ENCODE measurements at regions not wholly inside any gene's neighbourhood (a gene's known extent, or its start where the extent isn't known, plus 50 kb on each side); places are given as distances from the start of the nearest gene placed in this dataset.

DNA sequence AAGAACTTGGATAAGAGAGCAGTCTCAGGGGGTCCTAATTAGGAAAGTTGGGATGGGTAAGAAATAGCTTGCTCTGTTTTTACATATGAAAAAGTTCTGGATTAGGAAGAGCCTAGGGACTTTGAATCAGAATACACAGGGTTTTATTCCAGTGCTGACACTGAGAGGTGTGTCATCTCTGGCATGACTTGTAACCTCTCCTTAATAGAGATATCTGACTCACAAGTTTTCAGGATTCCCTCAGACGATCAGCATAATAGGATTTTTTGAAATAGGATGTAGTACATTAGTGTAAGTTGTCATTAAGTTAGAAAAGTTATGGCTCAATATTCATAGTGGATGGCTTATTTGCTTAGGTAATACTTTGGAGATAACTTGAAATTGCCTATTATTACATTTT lies 555.2 kb upstream of the MIR17HG start:
- no peak for TF ChIP-seq POLR2AphosphoS5 (IDR thresholded peaks at IDR 0.05; ENCODE audit: low read depth)
- TF ChIP-seq ZNF114 (CRISPR knock-in tag; IDR thresholded peaks at IDR 0.05) = no peak
- TF ChIP-seq STAT1 (IDR thresholded peaks at IDR 0.05; ENCODE audit: unreplicated experiment) = no peak
- TF ChIP-seq CREB1 (CRISPR knock-in tag; IDR thresholded peaks at IDR 0.05; ENCODE audit: low read depth) = no peak
- no peak for TF ChIP-seq NANOG (IDR thresholded peaks at IDR 0.05; ENCODE audit: borderline replicate concordance)
- TF ChIP-seq EZH2phosphoT487 (IDR thresholded peaks at IDR 0.05; ENCODE audit: unreplicated experiment) = no peak
- TF ChIP-seq, protein P1, sequence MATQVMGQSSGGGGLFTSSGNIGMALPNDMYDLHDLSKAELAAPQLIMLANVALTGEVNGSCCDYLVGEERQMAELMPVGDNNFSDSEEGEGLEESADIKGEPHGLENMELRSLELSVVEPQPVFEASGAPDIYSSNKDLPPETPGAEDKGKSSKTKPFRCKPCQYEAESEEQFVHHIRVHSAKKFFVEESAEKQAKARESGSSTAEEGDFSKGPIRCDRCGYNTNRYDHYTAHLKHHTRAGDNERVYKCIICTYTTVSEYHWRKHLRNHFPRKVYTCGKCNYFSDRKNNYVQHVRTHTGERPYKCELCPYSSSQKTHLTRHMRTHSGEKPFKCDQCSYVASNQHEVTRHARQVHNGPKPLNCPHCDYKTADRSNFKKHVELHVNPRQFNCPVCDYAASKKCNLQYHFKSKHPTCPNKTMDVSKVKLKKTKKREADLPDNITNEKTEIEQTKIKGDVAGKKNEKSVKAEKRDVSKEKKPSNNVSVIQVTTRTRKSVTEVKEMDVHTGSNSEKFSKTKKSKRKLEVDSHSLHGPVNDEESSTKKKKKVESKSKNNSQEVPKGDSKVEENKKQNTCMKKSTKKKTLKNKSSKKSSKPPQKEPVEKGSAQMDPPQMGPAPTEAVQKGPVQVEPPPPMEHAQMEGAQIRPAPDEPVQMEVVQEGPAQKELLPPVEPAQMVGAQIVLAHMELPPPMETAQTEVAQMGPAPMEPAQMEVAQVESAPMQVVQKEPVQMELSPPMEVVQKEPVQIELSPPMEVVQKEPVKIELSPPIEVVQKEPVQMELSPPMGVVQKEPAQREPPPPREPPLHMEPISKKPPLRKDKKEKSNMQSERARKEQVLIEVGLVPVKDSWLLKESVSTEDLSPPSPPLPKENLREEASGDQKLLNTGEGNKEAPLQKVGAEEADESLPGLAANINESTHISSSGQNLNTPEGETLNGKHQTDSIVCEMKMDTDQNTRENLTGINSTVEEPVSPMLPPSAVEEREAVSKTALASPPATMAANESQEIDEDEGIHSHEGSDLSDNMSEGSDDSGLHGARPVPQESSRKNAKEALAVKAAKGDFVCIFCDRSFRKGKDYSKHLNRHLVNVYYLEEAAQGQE (IDR thresholded peaks at IDR 0.05; ENCODE audit: unreplicated experiment) = no peak
- TF ChIP-seq, protein P2, sequence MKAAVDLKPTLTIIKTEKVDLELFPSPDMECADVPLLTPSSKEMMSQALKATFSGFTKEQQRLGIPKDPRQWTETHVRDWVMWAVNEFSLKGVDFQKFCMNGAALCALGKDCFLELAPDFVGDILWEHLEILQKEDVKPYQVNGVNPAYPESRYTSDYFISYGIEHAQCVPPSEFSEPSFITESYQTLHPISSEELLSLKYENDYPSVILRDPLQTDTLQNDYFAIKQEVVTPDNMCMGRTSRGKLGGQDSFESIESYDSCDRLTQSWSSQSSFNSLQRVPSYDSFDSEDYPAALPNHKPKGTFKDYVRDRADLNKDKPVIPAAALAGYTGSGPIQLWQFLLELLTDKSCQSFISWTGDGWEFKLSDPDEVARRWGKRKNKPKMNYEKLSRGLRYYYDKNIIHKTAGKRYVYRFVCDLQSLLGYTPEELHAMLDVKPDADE (IDR thresholded peaks at IDR 0.05) = no peak
- DNase-seq (ENCODE audit: low spot score) = no peak
- Mint-ChIP-seq H3K9me3 (no peaks in the 10 kb centered on the region), H3K36me3 (ENCODE audit: low read depth) (no peaks in the 10 kb centered on the region), H3K27me3 (ENCODE audit: insufficient read depth, low read depth, poor library complexity) (peaks cover 1% of the 10 kb centered on the region), H3K4me1 (peaks cover 6% of the 10 kb centered on the region; the same call in 2 of the 3 replicates), H3K4me3 (no peak overlapping the region), H3K27ac (no peak overlapping the region)
- H2AFZ ChIP-seq = no peak overlapping the region
- H4K20me1 ChIP-seq (replicated peaks; ENCODE audit: insufficient read depth) = no peaks in the 10 kb centered on the region
- no peaks in the 10 kb centered on the region for H3F3A ChIP-seq (replicated peaks; ENCODE audit: low read depth)
- H3K27me3 ChIP-seq (ENCODE audit: insufficient read depth) = no peaks in the 10 kb centered on the region
- no peak for ATAC-seq
- H3K4me2 ChIP-seq = no peak overlapping the region
- H3K9me2 ChIP-seq (ENCODE audit: insufficient read depth) = no peaks in the 10 kb centered on the region
- no peak overlapping the region for H3K27ac ChIP-seq (ENCODE audit: low read depth)
- no peaks in the 10 kb centered on the region for H3K79me2 ChIP-seq (replicated peaks; ENCODE audit: insufficient read depth)
- H3K4me1 ChIP-seq (ENCODE audit: insufficient read depth) = peaks cover 7% of the 10 kb centered on the region; the same call in 1 of the 2 replicates
- H3K36me3 ChIP-seq (ENCODE audit: insufficient read depth) = no peaks in the 10 kb centered on the region
- no peak overlapping the region for H3K4me3 ChIP-seq

DNA sequence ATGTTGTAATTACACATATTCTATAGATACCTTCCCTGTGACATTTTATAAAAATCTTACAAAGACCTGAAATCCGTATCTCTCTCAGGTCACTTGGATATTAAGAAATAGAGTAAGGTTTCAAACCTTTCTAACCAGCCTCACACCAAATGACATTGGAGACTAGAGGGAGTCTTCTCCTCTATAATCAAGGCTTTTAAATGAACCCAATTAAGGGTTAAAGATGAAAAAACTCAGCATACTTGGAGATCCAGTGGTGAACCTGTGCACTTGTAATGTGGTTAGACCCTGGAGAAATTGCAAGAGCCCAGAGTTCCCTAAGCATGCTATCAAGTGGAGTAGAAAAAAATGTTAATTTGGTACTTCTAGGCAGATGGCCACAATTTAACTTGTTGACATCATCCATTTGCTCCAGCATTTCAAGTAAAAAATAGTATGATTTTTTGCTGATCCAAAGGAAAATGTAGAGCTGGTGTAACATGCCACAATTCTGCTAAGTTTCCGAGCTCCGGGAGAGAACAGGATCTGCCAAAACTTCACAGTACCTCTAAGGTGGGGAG lies 554.1 kb upstream of the MIR17HG start:
- no peaks in the 10 kb centered on the region for H3K79me2 ChIP-seq (replicated peaks; ENCODE audit: insufficient read depth)
- Mint-ChIP-seq H3K4me1 (peaks cover 6% of the 10 kb centered on the region; the same call in 2 of the 3 replicates), H3K27me3 (ENCODE audit: insufficient read depth, low read depth, poor library complexity) (no peaks in the 10 kb centered on the region), H3K27ac (no peak overlapping the region), H3K9me3 (no peaks in the 10 kb centered on the region), H3K36me3 (ENCODE audit: low read depth) (no peaks in the 10 kb centered on the region), H3K4me3 (no peak overlapping the region)
- no peak for ATAC-seq
- H3F3A ChIP-seq (replicated peaks; ENCODE audit: low read depth) = no peaks in the 10 kb centered on the region
- H2AFZ ChIP-seq = peak overlapping the region; percentile 56; the same call in 1 of the 2 replicates
- H4K20me1 ChIP-seq (replicated peaks; ENCODE audit: insufficient read depth) = no peaks in the 10 kb centered on the region
- no peaks in the 10 kb centered on the region for H3K27me3 ChIP-seq (ENCODE audit: insufficient read depth)
- H3K27ac ChIP-seq (ENCODE audit: low read depth) = no peak overlapping the region
- no peak for DNase-seq (ENCODE audit: low spot score)
- H3K4me3 ChIP-seq = no peak overlapping the region
- no peaks in the 10 kb centered on the region for H3K36me3 ChIP-seq (ENCODE audit: insufficient read depth)
- H3K9me2 ChIP-seq (ENCODE audit: insufficient read depth) = no peaks in the 10 kb centered on the region
- H3K4me2 ChIP-seq = no peak overlapping the region
- H3K4me1 ChIP-seq (ENCODE audit: insufficient read depth) = peaks cover 7% of the 10 kb centered on the region; the same call in 1 of the 2 replicates
- TF ChIP-seq ZNF114 (CRISPR knock-in tag; IDR thresholded peaks at IDR 0.05) (no peak), CREB1 (CRISPR knock-in tag; IDR thresholded peaks at IDR 0.05; ENCODE audit: low read depth) (no peak), POLR2AphosphoS5 (IDR thresholded peaks at IDR 0.05; ENCODE audit: low read depth) (no peak), EZH2 (IDR thresholded peaks at IDR 0.05; ENCODE audit: low read depth, unreplicated experiment) (no peak), EZH2phosphoT487 (IDR thresholded peaks at IDR 0.05; ENCODE audit: unreplicated experiment) (no peak), STAT1 (IDR thresholded peaks at IDR 0.05; ENCODE audit: unreplicated experiment) (no peak)
- TF ChIP-seq, protein P1 (IDR thresholded peaks at IDR 0.05; ENCODE audit: unreplicated experiment) = no peak

All from GM23338 (cell line).